ENCODE measurements at regions not wholly inside any gene's neighbourhood (a gene's known extent, or its start where the extent isn't known, plus 50 kb on each side); places are given as distances from the start of the nearest gene placed in this dataset.

DNA sequence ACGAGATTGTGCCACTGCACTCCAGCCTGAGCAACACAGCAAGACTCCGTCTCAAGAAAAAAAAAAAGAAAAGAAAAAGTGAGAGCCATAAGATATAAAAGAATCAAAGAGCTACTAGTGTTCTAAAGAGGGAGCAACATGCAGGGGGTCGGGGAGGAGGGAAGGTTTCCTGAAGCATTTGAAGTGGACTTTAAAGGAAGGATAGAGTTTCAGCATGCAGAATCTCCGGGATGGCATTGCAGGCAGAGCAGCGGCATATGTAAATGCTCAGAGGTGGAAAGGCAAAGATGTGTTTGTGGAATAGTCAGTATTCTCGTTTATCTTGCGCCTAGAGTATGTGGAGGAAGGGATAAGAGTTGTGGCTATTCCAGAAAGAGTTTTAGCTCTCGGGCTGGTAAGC, 447.6 kb upstream of the NFE2L3 start:
- peaks cover 28% of the 10 kb centered on the region for H3K9me3 Mint-ChIP-seq
- no peaks in the 10 kb centered on the region for H3K36me3 Mint-ChIP-seq (ENCODE audit: low read depth)
- H3K27ac Mint-ChIP-seq = no peak overlapping the region
- no peaks in the 10 kb centered on the region for H3K4me1 Mint-ChIP-seq (ENCODE audit: low read depth)
- no peak overlapping the region for H3K4me3 Mint-ChIP-seq
- intact Hi-C loops (cut with micrococcal nuclease) = no loop called here
- H3K27me3 Mint-ChIP-seq = peaks cover 4% of the 10 kb centered on the region

DNA sequence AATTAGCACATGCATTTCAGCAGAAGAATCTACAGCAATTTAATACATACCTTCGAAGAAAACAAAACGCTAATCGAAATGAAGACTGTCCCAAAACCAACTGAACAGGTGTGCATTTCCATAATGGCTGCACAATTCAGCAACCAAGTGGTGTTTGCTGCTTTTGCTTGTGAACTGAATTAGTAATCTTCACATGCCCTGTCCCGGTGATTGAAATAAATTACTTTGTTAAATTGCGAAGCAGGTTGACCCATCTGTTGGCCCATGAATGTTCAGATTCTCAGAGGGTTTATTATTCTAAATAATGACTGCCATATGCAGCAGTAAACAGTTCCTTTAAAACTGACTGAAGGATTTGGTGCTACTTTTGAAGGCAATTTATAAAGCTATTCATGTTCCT, 445.2 kb upstream of the NFE2L3 start:
- peaks cover 4% of the 10 kb centered on the region for H3K27me3 Mint-ChIP-seq
- intact Hi-C loops (cut with micrococcal nuclease) = no loop called here
- no peak overlapping the region for H3K27ac Mint-ChIP-seq
- no peak overlapping the region for H3K4me3 Mint-ChIP-seq
- H3K36me3 Mint-ChIP-seq (ENCODE audit: low read depth) = no peaks in the 10 kb centered on the region
- no peaks in the 10 kb centered on the region for H3K4me1 Mint-ChIP-seq (ENCODE audit: low read depth)
- peaks cover 17% of the 10 kb centered on the region for H3K9me3 Mint-ChIP-seq

DNA sequence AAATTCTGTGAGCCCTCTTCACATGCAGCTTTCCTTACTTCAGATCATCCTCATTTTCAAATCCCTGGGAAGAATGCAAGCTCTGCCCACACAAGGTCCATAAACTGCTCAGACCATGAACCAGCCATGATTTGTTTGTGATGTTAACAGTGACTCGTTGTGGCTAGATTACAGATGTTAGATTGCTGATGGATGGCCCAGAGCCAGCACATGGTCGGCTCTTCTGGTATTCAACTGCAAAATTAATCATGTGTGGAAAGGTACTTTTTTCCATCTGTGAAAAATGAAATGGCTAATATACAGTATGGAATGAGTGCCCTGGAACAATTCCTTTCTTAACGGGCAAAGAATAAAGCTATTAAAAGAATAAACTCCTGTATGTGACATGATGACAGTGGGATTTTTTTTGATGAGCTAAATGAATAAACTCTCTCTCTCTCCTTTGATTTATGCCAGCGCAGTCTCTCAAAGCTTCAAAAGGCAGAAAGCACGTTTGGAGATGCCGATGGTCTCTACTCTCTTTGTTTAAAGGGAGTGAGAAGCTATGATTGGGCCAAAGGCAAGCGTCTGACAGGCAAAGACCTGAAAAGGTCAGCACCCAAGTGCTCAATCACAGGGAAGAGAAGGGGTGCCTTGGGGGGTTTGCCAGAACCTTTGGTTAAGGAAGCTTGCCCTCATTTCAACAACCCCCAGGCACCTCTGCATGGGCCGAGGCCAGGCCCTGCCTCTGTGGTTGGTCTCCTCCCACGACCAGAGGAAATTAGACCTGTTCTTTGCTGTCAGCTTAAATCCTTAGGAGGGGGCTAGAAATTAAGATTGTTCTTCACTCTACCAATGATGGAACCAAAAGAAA, 444.0 kb upstream of the NFE2L3 start:
- Mint-ChIP-seq H3K27ac (no peak overlapping the region), H3K36me3 (ENCODE audit: low read depth) (no peaks in the 10 kb centered on the region), H3K9me3 (peaks cover 10% of the 10 kb centered on the region), H3K4me3 (no peak overlapping the region), H3K4me1 (ENCODE audit: low read depth) (no peaks in the 10 kb centered on the region), H3K27me3 (peaks cover 4% of the 10 kb centered on the region)
- intact Hi-C loops (cut with micrococcal nuclease) = no loop called here

DNA sequence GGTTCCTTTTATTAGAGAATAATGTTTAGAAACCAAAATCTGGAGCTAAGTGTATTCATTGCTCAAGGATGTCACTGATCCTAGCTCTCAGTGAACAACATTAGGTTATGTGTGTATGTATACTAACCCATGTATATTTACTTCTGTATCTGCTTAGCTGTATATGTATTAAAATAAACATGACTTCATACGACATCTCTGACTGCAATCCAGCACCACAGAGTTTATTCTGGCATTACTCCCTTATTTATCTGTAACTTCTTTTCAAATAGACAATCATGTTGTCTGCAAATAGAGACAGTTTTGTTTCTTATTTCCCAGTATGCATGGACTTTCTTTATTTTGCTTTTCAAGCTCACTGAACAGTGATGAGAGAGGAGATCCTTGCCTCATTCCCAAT, 441.0 kb upstream of the NFE2L3 start:
- intact Hi-C loops (cut with micrococcal nuclease) = no loop called here
- no peaks in the 10 kb centered on the region for H3K9me3 Mint-ChIP-seq
- H3K4me3 Mint-ChIP-seq = no peak overlapping the region
- no peaks in the 10 kb centered on the region for H3K36me3 Mint-ChIP-seq (ENCODE audit: low read depth)
- H3K27me3 Mint-ChIP-seq = peaks cover 4% of the 10 kb centered on the region
- H3K4me1 Mint-ChIP-seq (ENCODE audit: low read depth) = no peaks in the 10 kb centered on the region
- H3K27ac Mint-ChIP-seq = no peak overlapping the region

DNA sequence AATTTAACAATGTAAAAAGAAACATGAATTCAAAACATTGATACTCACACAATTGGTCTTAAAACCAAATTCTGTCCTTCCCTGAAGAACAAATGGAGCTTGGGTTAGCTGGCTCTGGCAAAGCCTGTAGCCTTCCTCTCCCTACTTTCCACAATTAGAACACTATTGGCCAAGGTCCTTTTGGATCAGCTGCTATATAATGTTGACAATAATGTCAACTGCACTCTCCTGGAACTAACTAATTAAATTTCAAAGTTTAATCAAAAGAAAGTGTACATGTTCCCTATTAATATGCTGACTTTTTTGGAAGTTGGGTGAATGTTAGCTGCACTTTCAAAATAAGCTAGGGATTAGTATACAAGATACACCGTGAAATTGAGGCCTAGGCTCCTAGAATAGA, 440.1 kb upstream of the NFE2L3 start:
- no peaks in the 10 kb centered on the region for H3K4me1 Mint-ChIP-seq (ENCODE audit: low read depth)
- no peaks in the 10 kb centered on the region for H3K36me3 Mint-ChIP-seq (ENCODE audit: low read depth)
- no peak overlapping the region for H3K27ac Mint-ChIP-seq
- H3K27me3 Mint-ChIP-seq = peaks cover 4% of the 10 kb centered on the region
- no peak overlapping the region for H3K4me3 Mint-ChIP-seq
- H3K9me3 Mint-ChIP-seq = no peaks in the 10 kb centered on the region
- intact Hi-C loops (cut with micrococcal nuclease) = no loop called here

DNA sequence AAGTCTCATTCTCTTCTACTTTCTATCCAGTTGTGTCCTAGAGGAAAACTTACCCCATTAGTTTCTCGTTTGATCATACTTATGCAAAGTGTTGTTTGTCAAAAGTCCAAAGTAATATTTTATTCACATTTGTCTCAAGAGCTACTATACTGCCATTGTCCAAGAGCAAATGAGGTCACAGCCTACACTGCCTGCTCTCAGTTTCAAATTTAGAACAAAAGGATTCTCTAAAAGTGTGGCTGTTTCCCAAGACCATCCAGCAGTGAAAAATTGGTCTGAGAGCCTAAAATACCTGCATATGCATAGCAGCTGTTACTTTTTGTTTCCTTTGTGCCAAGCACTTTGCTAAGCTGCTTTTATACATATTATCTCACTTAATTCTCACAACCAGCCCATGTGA, 439.5 kb upstream of the NFE2L3 start:
- Mint-ChIP-seq H3K9me3 (no peaks in the 10 kb centered on the region), H3K4me3 (no peak overlapping the region), H3K4me1 (ENCODE audit: low read depth) (no peaks in the 10 kb centered on the region), H3K27ac (no peak overlapping the region), H3K36me3 (ENCODE audit: low read depth) (no peaks in the 10 kb centered on the region), H3K27me3 (peaks cover 4% of the 10 kb centered on the region)
- intact Hi-C loops (cut with micrococcal nuclease) = no loop called here

DNA sequence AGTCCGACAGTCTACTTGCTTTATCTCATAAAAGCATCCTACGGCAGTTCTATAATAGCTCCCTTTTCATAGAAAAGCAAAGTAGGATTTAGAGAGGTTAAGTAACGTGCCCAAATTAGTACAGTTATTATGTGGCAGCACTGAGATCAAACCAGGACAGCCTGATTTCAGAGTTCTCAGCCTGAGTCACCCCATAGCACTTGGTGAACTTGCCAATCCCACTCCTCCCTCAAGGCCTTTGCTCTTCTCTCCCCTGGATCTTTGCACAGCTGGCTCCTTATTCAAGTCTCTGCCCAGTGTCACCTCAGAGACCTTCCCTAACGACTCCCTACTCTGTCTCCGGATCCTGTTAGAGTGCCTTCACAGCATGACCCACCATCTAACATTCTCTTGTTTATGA, 438.0 kb upstream of the NFE2L3 start:
- no peak overlapping the region for H3K4me3 Mint-ChIP-seq
- intact Hi-C loops (cut with micrococcal nuclease) = no loop called here
- H3K4me1 Mint-ChIP-seq (ENCODE audit: low read depth) = no peaks in the 10 kb centered on the region
- H3K9me3 Mint-ChIP-seq = no peaks in the 10 kb centered on the region
- H3K27ac Mint-ChIP-seq = no peak overlapping the region
- no peaks in the 10 kb centered on the region for H3K36me3 Mint-ChIP-seq (ENCODE audit: low read depth)
- no peaks in the 10 kb centered on the region for H3K27me3 Mint-ChIP-seq

DNA sequence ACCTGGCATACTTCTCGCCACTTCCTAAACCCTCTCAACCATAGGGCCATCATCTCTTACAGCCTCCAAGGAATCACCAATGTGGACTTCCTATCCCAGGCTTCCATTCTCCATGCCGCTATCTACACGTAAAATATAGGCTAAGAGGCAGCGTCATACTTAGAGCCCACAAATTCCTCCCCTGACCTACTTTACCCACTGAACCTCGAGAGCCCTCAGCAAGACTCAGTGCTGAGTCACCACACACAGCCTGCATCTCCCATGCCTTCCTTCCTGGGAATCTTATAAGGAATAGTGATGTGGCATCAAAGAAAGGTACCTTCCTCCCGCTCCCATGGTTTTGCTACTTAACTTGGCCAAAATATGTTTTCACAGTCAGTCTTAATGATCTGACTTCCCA, 435.6 kb upstream of the NFE2L3 start:
- H3K36me3 Mint-ChIP-seq (ENCODE audit: low read depth) = no peaks in the 10 kb centered on the region
- H3K4me3 Mint-ChIP-seq = no peak overlapping the region
- no peak overlapping the region for H3K27ac Mint-ChIP-seq

DNA sequence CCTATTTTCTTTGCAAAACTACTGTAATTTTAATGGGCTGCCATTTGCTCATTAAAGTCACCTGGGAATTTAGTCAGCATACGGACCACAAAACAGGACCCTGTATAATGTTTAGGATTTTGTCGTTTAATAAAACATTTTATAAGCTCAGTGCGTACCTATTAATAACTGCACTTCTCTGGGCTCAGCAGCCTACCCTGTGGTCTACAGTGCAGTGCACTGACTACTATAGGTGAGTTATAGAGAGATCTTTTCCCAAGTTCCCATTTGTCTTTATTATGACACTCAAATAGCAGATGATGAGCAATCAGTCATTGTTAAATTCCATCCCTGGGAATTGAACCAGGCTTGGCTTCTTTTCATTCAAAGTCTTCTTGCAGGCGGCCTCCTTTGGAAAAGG, 433.4 kb upstream of the NFE2L3 start:
- intact Hi-C loops (cut with micrococcal nuclease) = no loop called here
- no peak overlapping the region for H3K27ac Mint-ChIP-seq
- no peak overlapping the region for H3K4me3 Mint-ChIP-seq
- no peaks in the 10 kb centered on the region for H3K9me3 Mint-ChIP-seq
- no peaks in the 10 kb centered on the region for H3K36me3 Mint-ChIP-seq (ENCODE audit: low read depth)
- H3K4me1 Mint-ChIP-seq (ENCODE audit: low read depth) = no peaks in the 10 kb centered on the region
- peaks cover 5% of the 10 kb centered on the region for H3K27me3 Mint-ChIP-seq

More for the DNA sequence above, 435.6 kb upstream of the NFE2L3 start:
- H3K4me1 Mint-ChIP-seq (ENCODE audit: low read depth) = no peaks in the 10 kb centered on the region
- H3K27me3 Mint-ChIP-seq = peaks cover 5% of the 10 kb centered on the region
- intact Hi-C loops (cut with micrococcal nuclease) = no loop called here
- no peaks in the 10 kb centered on the region for H3K9me3 Mint-ChIP-seq

DNA sequence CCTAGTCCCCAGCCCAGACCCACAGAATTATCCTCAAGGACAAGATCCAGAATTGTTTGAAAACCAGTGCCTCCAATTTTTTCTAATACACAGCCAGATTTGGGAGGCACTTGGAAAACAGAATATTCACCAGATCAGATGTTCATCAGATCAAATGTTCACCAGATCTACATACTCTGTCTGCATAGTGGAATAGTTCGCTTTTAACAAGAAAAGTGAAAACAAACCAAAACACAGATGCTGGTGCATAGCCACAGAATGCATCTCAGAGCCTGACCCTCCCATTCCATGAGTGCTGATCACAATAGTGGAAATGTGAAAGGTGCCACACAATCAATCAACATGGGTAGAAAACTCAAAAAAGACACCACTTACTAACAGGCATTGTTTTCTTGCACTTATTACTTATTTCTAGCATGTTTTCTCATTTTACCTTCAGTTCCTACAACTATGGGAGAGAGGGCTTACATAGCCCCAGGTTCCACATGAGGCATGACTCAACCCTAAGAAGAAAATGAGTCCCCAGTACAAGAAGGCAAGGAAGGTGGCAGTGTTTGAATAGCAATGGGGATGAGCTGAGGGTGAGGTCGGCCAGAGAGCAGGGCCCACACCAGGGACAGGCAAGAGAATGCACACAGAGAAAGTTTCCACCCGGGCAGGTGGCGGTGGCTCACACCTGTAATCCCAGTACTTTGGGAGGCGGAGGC, 432.7 kb upstream of the NFE2L3 start:
- no peaks in the 10 kb centered on the region for H3K4me1 Mint-ChIP-seq (ENCODE audit: low read depth)
- no peak overlapping the region for H3K27ac Mint-ChIP-seq
- no peaks in the 10 kb centered on the region for H3K9me3 Mint-ChIP-seq
- peaks cover 5% of the 10 kb centered on the region for H3K27me3 Mint-ChIP-seq
- H3K36me3 Mint-ChIP-seq (ENCODE audit: low read depth) = no peaks in the 10 kb centered on the region
- intact Hi-C loops (cut with micrococcal nuclease) = no loop called here
- H3K4me3 Mint-ChIP-seq = no peak overlapping the region

DNA sequence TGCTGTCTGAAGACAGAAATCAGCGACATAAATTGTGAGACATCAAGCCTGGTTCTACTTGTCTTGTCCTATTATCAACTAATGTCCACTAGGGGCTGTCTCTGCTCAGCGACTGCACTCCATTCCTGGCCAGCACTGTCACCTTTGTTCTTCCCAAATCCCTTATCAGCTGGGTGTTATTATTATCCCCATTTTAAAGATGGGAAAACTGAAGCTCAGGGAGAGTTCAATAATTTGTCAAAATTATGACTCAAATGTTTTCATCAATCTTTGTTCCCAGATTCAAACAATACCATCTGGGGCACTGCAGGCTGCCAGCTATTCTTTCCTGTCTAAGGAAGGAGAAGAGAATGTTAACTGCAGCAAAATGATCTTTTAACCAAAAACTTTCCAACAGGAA, 431.6 kb upstream of the NFE2L3 start:
- Mint-ChIP-seq H3K27ac (no peak overlapping the region), H3K36me3 (ENCODE audit: low read depth) (no peaks in the 10 kb centered on the region), H3K4me1 (ENCODE audit: low read depth) (no peaks in the 10 kb centered on the region), H3K4me3 (no peak overlapping the region), H3K9me3 (no peaks in the 10 kb centered on the region), H3K27me3 (peaks cover 5% of the 10 kb centered on the region)
- intact Hi-C loops (cut with micrococcal nuclease) = no loop called here

DNA sequence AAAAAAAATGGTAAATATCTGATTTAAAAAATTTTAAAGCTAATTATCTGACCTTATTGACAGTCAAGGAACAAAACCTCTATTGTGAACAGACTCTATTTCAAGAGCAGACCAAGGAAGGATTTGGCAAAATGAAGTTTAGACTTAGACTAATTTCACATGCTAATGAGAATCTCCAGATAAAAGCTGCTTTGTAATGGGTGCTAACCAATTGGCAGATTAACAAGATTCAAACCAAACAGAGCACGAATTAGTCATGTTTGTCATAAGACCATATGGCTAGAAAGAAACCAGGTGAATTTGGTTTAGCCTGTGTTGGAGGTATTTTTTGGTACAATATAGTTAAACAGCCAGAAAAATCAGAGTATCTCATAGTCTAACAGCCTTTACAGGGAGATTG, 429.1 kb upstream of the NFE2L3 start:
- Mint-ChIP-seq H3K36me3 (ENCODE audit: low read depth) (no peaks in the 10 kb centered on the region), H3K9me3 (no peaks in the 10 kb centered on the region), H3K27me3 (peaks cover 5% of the 10 kb centered on the region), H3K27ac (no peak overlapping the region), H3K4me3 (no peak overlapping the region), H3K4me1 (ENCODE audit: low read depth) (no peaks in the 10 kb centered on the region)
- intact Hi-C loops (cut with micrococcal nuclease) = no loop called here

DNA sequence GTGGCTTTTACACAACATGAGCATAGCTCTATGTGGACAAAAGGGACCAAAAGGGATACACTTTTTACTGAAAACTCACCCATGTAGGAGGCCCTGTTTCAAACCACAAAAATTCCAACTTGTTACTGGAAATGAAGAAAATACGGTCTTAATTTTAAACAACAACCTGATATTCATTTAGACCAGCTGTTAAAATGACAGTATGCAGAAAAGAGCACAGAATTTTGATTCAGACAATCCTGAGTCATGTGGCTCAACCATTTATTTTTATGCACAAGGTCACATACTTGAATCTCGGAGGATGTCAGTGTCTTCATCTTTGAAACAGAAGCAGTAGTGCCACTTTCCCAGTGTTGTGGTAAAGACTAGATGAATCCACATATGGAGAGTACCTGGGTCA, 426.5 kb upstream of the NFE2L3 start:
- Mint-ChIP-seq H3K4me1 (ENCODE audit: low read depth) (no peaks in the 10 kb centered on the region), H3K27ac (no peak overlapping the region), H3K9me3 (no peaks in the 10 kb centered on the region), H3K4me3 (no peak overlapping the region), H3K36me3 (ENCODE audit: low read depth) (no peaks in the 10 kb centered on the region), H3K27me3 (peaks cover 8% of the 10 kb centered on the region)
- intact Hi-C loops (cut with micrococcal nuclease) = no loop called here

DNA sequence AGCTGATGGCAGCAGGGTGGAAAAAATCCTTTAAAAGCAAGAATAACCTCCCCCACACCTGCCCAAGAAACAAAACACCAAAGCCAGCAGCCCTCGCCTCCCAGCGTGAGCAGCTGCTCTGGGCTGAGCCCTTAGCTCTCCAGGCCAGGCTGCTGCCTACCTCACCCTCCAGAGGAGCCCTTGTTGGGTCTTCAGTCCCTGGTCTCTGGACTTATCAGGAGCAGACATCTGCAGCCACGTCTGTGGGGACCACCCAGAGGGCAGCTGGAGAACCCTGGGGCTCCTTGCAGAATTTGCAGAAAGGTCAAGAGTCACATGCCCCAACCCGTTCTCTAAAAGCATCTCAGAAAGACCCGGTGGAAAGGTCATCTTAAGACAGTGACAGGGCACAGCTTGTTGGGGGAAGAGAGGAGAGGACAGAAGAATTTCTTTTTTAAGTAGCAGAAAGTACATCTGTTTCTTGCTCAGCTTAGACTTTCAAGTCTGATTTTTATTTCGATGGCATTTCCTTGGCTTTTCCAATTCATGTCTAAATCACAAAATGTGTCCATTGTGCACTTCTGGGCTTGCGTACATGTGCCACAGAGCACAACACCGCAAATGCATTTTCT, 425.7 kb upstream of the NFE2L3 start:
- Mint-ChIP-seq H3K4me1 (ENCODE audit: low read depth) (no peaks in the 10 kb centered on the region), H3K36me3 (ENCODE audit: low read depth) (no peaks in the 10 kb centered on the region), H3K27me3 (peaks cover 4% of the 10 kb centered on the region), H3K9me3 (no peaks in the 10 kb centered on the region), H3K27ac (no peak overlapping the region), H3K4me3 (no peak overlapping the region)
- intact Hi-C loops (cut with micrococcal nuclease) = no loop called here

All from dendritic cell treated with granulocyte-macrophage colony-stimulating factor and Interleukin-4, amounts not matched to agents 40 ng/mL and 50 ng/mL, for 4 days (primary cell).